ENCODE measurements at regions not wholly inside any gene's neighbourhood (a gene's known extent, or its start where the extent isn't known, plus 50 kb on each side); places are given as distances from the start of the nearest gene placed in this dataset.

- no peak for TF ChIP-seq CTCF (IDR thresholded peaks at IDR 0.05; ENCODE audit: borderline replicate concordance, insufficient read depth, low read depth, low read length)
Observed at GRCh38 chr15:97168704-97169475, 791.6 kb upstream of the ARRDC4 start.

GRCh38 chr15:97171556-97171955 lies 788.9 kb upstream of the ARRDC4 start:
- no peak overlapping the region for H3K4me3 ChIP-seq (ENCODE audit: low read depth, low read length)
- TF ChIP-seq CTCF (IDR thresholded peaks at IDR 0.05; ENCODE audit: borderline replicate concordance, insufficient read depth, low read depth, low read length): no peak

More at GRCh38 chr15:97168704-97169475, 791.6 kb upstream of the ARRDC4 start:
- no peak overlapping the region for H3K4me3 ChIP-seq (ENCODE audit: low read depth, low read length)

DNA sequence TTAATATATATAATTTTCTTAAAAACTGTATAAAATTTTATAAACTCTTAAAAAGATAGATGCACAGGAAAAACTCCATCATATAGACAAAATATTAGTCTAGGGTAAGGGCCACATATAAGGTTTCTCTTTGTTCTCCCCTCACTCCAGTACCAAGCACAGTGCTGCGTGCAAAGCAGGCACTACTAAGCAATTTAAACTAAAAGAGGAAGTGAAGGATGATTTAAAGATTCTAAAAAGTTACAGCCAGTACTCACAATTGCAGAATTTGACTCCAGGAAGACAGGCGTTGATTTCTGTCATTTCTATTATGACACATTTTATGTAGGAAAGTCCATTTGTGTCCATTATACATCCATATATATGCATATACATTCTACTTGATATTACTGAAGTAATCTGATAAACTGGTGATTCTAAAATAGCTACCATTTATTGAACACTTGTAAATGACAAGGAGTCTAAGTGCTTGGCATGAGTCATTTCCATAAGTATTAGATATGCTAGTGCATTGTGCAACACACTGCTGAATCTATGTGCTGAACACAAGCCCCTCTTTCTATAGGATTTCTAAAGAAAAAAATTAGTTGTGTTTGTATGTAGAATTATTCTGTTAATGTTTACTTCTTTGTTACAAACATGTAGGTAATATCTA lies 785.5 kb upstream of the ARRDC4 start:
- TF ChIP-seq CTCF (IDR thresholded peaks at IDR 0.05; ENCODE audit: borderline replicate concordance, insufficient read depth, low read depth, low read length): no peak
- H3K4me3 ChIP-seq (ENCODE audit: low read depth, low read length): no peak overlapping the region

- H3K4me3 ChIP-seq (ENCODE audit: low read depth, low read length): no peak overlapping the region
- TF ChIP-seq CTCF (IDR thresholded peaks at IDR 0.05; ENCODE audit: borderline replicate concordance, insufficient read depth, low read depth, low read length): no peak
Observed at GRCh38 chr15:97177151-97177577, 783.3 kb upstream of the ARRDC4 start.

DNA sequence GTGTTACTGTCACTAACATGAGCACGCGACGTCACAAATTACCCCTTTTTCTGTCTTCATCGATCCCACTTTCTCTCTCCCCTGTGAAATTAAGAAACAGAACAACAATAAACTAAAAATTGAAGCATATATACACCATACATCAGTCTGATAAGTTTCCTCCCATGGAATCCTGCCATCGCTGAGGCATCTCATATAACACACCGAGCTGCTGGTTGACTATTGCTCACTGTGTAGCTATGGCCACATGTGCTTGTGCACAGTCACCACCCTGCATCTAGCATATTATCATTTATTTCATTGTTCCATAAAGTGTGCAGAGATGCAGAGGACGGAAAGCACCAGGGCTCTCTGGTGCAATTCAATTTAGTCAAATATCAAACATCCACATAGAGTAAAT lies 777.9 kb upstream of the ARRDC4 start:
- TF ChIP-seq CTCF (IDR thresholded peaks at IDR 0.05; ENCODE audit: borderline replicate concordance, insufficient read depth, low read depth, low read length): no peak

DNA sequence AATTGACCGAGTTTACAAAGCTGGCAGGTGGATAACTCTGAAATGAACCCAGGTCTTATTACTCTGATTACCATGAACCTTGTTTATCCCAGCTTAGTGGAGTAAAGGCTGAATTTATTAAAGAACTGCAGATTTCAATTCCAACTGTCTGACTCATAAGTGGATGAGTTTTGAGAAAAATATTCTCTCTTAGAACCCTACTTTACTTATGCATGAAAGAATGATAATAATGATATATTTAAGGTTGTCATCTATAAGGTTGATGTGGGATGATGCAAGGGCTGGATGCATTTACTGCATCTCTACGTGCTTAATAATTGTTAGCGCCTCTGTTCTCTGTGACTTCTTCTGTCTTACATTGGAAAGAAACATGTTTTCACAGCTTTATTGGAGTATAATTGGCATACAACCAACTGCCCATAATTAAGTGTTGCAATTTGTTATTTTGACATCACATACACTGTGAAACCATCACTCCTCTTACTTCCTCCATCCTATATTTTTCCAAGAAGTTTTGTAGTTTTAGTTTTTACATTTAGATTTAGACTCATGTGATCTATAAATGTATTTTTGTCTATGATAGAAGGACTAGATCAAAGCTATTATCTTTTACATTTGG lies 771.2 kb upstream of the ARRDC4 start:
- H3K4me3 ChIP-seq (ENCODE audit: low read depth, low read length): no peak overlapping the region
- TF ChIP-seq CTCF (IDR thresholded peaks at IDR 0.05; ENCODE audit: borderline replicate concordance, insufficient read depth, low read depth, low read length): no peak

More for the DNA sequence above, 777.9 kb upstream of the ARRDC4 start:
- no peak overlapping the region for H3K4me3 ChIP-seq (ENCODE audit: low read depth, low read length)
